Right forelimb (tissue), 1 donor: ENCODE measurements at regions not wholly inside any gene's neighbourhood (a gene's known extent, or its start where the extent isn't known, plus 50 kb on each side); places are given as distances from the start of the nearest gene placed in this dataset.

Source experiments
- DNase-seq: peaks from one replicate; pipeline ENCODE4 v3.0.0-alpha.2; 2018

GRCh38 chr11:119489087-119489486 lies 66.1 kb upstream of the THY1 start:
- DNase-seq = no peak

- DNase-seq = peak; percentile 12
Measured at GRCh38 chr11:119488256-119488995, 65.5 kb upstream of the THY1 start.

- DNase-seq = peak; percentile 13
Measured at GRCh38 chr11:119486691-119487259, 63.8 kb upstream of the THY1 start.

- no peak for DNase-seq
Measured at GRCh38 chr11:119486016-119486415, 63.0 kb upstream of the THY1 start.

- DNase-seq = peak; percentile 32
Measured at GRCh38 chr11:119484741-119485605, 62.0 kb upstream of the THY1 start.

GRCh38 chr11:119483881-119484371 lies 61.0 kb upstream of the THY1 start:
- DNase-seq = peak; percentile 30

- peak; percentile 43 for DNase-seq
Measured at GRCh38 chr11:119483341-119483880, 60.4 kb upstream of the THY1 start.

- peak; percentile 40 for DNase-seq
Measured at GRCh38 chr11:119482521-119483011, 59.6 kb upstream of the THY1 start.

GRCh38 chr11:119481667-119482400 lies 58.9 kb upstream of the THY1 start:
- DNase-seq = no peak

- DNase-seq = peak; percentile 92
Measured at GRCh38 chr11:119481021-119481666, 58.2 kb upstream of the THY1 start.

GRCh38 chr11:119480380-119481020 lies 57.5 kb upstream of the THY1 start:
- DNase-seq = peak; percentile 42

- DNase-seq = peak; percentile 40
Measured at GRCh38 chr11:119479685-119480275, 56.8 kb upstream of the THY1 start.

- peak; percentile 5 for DNase-seq
Measured at GRCh38 chr11:119478711-119479285, 55.8 kb upstream of the THY1 start.

GRCh38 chr11:119476666-119477331 lies 53.8 kb upstream of the THY1 start:
- peak; percentile 38 for DNase-seq

- DNase-seq = no peak
Measured at GRCh38 chr11:119476038-119476437, 53.1 kb upstream of the THY1 start.

- peak; percentile 86 for DNase-seq
Measured at GRCh38 chr11:119474682-119475596, 52.0 kb upstream of the THY1 start.

GRCh38 chr11:119473901-119474681 lies 51.1 kb upstream of the THY1 start:
- DNase-seq = peak; percentile 13

- DNase-seq = peak; percentile 13
Measured at GRCh38 chr11:119473226-119473625, 50.3 kb upstream of the THY1 start.
